Smooth muscle cell of the brain vasculature (primary cell): ENCODE measurements at regions not wholly inside any gene's neighbourhood (a gene's known extent, or its start where the extent isn't known, plus 50 kb on each side); places are given as distances from the start of the nearest gene placed in this dataset.
"Not testable (repeated sequence)": the region's sequence is repeated elsewhere in the genome, so short reads cannot be mapped to it uniquely, and the experiment has no call there.

Experiments
- DNase-seq: peaks from one replicate; pipeline ENCODE4 v3.0.0-alpha.2; 2012; ENCODE audit warnings: low read depth, low spot score

DNA sequence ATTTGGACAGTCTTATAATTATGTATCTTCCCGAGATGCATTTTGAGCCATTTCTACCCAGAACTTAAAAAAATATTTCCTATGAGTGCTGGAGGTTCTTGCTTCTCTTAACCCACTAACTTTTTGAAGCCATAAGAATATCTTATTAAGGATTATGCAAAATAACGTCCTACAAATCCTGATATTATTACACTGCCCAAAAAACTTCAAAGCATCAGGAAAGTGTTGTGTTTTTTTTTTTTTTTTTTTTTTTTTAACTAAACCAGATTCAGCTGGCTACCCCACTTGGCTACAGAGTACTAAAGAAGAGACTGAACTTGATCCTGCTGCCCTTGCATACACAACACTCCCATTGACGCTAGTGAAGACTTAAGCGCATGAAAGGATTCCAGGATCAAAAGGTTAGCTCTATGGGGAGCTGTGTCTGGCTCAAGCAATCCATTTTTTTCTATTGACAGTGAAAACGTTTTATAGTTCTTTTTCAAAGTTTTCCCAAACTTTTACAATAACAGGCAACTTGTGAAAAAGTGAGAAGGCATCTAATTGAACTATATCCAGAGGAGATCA lies 141.4 kb downstream of the KCNRG start:
- peak; percentile 24 for DNase-seq

DNA sequence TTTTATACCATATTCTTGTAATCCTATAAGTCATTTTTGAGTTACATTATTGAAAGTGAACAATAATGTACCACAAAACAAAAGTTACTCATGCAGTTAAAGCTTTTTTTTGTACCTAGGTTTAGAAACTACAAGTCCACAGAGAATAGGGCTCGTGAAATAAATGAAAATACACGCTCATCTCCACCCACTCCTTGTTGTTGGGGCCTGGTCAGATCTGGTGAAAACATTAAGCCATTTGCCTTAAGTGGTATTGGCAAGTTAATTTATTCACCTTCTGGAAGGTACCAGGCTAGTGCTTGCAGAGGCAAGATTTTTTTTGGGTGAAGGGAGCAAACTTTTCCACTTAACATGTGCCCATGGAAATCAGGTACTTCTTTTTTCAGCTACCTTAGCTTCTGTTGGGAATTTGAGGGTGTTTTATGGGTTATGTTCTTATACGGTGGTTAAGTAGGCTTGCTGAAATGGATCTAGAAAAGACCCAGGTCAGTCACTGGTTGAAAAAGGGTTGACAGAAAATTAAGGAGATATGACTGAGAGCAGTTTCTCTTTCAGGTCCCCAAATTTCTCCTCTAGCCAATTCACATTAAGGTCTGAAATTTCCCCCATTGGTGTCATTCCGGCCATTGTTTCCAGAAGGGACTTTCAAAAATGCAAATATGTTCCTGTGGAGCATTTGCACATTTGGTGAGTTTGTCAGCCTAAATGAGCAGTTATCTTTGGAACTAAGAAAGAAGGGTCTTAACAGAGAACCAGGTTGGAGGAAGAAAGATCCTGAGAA lies 143.3 kb downstream of the KCNRG start:
- DNase-seq, result no peak

DNA sequence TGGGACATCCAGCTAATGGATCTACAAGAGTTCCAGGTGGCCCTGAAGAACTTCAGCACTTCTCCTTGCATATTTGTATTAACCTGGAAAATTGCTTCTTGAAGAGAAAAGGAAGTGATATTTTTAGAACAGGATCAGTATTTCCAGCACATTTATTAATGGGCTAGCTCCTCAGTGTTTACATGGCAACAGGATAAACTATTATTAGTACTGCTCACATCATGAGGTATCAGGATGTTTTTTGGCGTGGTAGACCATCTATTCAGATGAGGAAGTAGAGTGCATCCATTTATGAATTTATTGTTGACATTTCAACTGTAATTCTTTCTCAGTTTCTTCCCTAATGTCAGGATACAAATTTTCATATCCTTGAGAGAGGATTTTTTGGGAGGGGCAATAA lies 144.4 kb downstream of the KCNRG start:
- DNase-seq, result no peak

DNA sequence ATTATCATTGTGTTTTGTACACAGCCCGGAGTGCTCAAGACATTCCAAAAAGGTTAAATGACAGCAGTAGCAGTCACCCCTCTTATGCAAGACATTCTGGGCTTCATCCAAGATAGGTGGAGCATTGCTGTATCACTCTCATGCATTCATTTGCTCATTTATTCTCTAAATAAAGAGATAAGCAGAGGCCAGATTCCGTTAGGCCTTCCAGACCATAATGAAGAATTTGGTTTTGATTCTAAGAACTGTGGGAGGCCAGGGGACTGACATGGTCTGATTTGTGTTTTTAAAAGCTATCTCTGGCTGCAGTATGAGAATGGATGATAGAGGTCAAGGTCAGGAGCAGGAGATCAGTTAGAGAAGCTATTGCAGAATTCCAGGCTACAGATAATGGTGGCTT lies 145.8 kb downstream of the KCNRG start:
- DNase-seq, result no peak

DNA sequence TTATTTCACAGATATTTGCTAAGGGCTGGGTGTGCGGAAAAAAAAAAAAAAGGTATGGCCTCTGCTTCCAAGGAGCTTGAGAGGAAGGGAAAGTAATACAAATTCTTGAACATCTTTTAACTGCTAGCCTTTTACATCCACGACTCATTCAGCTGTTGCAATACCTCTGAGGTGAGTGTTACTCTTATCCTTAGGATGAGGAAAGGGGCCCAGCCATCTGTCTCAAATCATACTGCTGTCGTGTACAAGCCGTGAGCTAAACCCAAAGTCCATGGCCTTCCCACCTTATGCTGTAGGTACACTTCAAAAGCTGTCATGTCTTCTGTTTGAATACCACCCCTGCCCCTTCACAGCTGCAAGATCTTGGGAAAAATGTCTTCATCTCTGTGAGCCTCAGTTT lies 146.8 kb downstream of the KCNRG start:
- DNase-seq, result no peak

DNA sequence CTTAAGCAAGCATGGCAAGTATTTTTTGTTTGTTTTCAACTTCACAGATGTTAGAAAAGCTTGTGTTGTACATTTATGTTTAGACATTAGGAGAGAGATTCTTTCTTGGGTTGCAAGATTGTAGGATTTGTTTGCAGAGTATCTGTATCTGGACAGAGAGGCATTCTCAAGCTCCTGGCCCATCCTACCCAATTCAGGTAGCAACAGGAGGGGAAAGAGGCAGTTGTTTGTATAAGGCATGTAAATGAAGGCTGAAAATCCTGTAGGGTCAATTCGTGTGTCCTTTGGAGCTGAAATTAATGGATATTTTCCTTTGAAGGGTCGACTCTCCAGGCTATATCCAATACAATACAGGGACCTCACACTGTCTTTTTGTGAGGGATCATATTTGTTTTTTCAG lies 147.3 kb downstream of the KCNRG start:
- no peak for DNase-seq

DNA sequence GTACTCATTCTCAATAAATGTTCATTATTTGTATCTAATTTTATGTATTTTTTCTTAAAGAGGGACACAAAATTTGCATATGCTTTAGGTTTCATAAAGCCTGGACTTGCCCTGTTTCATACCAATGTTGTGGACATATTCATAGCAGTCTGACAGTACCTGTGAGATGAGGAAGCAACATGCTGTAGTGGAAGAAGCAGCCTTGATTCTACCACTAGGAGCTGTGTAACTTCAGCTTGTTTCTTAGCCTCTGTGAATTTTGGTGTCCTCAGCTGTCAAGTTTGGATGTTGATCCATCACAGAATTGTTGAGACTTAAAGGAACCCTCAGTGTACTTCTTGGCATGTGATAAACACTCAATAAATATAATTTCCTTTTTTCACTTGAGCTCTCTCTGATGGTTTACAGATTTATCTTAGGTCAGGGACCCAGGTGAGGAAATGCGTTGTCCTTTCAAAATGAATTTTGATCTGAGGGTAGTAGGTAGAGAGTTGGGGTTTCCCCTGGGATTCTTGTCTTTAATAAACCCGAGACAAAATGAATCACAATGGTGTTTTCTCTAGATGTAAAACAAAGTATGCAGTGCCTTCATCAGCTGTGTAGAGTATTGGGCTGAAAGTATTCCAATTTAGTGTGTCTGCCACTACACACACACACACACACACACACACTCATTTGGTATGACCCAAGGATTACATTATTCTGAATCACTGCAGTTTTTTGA lies 152.1 kb downstream of the KCNRG start:
- DNase-seq, result no peak

DNA sequence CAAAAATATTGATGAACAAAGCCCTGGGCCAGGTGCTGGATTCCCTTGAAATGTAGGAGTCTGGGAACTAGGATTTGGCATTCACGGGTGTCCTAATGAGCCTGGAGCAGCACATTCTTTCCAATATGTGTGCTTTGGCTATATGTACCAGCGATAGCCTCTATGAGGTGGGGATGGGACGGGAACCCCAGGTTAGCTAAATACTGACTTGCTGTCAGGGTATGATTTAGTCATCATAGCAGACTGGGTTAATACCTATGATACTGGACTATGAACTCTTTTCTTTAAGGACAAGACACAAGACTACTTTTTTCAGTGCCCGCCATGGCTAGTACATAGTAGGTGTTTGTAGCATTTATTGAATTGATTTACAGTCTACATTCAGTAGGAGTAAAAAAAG lies 152.7 kb downstream of the KCNRG start:
- no peak for DNase-seq

DNA sequence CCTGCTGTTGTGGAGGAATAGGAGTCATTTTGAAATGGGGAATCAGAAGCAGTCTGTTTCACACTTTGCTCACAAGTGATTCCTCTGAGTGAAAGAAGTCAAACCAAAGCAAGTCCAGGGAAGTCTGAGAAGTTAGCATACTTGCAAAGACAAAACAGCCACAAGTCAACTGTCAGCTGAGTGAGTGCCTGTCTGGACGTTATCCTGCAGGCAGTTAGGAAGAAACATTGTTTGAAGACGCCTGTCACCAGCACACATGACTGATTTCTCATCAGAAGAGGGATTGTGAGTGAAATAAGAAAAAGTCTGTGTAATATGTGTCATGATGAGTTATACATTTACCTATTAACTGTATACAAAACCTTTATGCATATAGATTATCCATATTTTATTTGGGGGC lies 153.5 kb downstream of the KCNRG start:
- no peak for DNase-seq

DNA sequence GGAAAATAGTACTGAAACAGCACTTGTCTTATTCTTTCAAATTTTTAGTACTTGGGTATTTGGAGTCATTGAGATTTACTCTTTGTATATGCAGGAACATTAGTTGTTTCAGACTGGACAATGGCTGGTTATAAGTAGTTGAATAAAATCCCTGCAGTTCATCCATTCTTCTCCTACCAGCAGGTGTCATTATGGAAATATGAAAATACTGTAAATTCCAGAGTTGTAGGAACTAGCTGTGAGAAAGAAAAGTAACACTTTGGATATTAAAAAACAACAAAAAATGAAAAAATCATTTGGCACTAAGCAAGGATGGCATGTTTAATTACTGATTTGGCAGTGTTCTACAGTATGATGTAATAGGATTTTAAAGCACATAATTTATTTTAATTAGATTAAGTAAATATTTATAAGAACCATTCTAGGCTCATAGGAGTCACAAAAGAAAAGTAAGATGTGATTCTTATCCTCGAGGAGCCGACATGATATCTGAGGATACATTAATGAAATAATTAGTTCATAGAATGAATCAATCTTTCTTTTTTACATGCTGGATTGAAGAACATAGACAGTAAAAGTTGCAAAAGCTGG lies 155.3 kb downstream of the KCNRG start:
- DNase-seq, result no peak

DNA sequence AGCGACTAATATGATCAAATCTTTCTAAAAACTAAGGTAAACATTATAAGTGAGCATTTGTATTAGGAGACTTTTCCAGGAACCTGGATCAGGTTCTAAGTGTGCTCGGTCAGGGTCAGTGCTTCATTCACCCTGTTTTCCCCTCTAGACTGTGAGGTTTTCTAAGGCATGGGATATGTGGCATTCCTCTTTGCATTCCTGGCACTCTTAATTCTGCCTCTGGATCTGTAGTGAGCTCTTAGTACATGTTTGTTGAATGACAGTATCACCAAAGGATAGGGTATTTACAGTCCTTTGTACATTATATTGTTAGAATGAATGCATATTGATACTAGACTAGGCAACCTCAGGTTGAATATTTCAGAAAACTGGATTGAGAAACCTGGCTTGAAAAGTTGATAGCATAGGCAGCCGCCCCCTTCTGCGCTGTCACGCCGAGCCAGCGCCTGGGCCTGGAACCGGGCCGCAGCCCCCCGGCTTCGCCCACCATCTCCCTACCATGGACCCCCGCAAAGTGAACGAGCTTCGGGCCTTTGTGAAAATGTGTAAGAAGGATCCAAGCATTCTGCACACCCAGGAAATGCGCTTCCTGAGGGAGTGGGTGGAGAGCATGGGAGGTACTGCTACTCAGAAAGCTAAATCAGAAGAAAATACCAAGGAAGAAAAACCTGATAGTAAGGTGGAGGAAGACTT lies 156.5 kb downstream of the KCNRG start:
- DNase-seq, result no peak

DNA sequence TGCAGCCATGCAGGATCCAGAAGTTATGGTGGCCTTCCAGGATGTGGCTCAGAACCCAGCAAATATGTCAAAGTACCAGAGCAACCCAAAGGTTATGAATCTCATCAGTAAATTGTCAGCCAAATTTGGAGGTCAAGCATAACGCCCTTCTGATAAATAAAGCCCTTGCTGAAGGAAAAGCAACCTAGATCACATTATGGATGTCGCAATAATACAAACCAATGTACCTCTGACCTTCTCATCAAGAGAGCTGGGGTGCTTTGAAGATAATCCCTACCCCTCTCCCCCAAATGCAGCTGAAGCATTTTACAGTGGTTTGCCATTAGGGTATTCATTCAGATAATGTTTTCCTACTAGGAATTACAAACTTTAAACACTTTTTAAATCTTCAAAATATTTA lies 157.8 kb downstream of the KCNRG start:
- DNase-seq, result not testable (repeated sequence)

DNA sequence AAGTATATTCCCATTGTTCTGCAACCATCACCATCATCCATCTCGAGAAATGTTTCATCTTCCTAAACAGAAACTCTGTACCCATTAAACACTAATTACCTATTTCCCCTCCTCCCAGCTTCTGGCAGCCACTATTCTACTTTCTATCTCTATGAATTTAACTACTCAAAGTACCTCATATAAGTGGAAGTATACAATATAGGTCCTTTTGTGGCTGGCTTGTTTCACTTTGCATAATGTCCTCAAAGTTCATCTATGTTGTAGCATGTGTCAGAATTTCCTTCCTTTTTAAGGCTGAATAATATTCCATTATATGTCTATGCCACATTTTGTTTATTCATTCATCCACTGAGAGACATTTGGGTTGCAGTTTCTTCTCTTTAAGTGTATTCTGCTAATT lies 159.4 kb downstream of the KCNRG start:
- no peak for DNase-seq

DNA sequence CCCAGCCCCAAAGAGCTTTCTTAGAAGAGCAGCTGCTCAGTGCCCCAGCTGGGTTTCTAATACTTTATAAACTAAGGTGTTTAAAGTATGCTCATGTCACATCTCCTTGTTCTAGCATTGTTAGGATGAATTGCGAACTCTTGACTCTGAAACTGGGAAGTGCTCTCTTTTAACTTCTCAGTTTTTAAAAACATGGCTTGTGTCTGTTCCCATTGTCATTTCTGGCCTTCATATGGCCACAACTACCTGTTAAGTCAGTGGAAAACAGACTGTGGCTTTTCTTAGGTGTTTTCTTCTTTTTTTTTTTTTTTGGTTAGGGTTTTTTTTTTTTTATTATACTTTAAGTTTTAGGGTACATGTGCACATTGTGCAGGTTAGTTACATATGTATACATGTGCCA lies 164.7 kb downstream of the KCNRG start:
- DNase-seq, result no peak

DNA sequence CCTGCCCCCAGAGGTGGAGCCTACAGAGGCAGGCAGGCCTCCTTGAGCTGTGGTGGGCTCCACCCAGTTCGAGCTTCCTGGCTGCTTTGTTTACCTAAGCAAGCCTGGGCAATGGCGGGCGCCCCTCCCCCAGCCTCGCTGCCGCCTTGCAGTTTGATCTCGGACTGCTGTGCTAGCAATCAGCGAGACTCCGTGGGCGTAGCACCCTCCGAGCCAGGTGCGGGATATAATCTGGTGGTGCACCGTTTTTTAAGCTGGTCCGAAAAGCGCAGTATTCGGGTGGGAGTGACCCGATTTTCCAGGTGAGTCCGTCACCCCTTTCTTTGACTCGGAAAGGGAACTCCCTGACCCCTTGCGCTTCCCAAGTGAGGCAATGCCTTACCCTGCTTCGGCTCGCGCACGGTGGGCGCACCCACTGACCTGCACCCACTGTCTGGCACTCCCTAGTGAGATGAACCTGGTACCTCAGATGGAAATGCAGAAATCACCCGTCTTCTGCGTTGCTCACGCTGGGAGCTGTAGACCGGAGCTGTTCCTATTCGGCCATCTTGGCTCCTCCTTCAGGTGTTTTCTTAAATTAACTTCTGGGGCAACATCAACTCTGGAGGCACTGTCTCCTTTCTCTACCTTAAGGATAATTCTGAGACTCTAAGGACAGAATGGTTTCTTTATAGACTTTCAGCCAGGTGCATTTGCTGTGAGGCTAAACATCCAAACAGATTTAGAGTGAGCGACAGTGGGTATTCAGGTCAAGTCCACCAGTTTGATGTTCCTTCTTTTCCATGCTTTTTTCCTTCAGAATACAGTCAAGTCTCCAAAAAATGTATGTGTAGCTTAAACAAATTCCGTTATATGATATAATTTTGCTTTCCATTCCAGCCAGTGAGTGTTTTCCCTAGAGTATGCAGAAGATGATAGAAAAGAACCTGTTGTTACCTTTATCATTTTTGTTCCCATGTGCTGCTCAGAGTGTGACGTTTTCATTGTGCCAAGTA lies 170.8 kb downstream of the KCNRG start:
- DNase-seq, result not testable (repeated sequence)

DNA sequence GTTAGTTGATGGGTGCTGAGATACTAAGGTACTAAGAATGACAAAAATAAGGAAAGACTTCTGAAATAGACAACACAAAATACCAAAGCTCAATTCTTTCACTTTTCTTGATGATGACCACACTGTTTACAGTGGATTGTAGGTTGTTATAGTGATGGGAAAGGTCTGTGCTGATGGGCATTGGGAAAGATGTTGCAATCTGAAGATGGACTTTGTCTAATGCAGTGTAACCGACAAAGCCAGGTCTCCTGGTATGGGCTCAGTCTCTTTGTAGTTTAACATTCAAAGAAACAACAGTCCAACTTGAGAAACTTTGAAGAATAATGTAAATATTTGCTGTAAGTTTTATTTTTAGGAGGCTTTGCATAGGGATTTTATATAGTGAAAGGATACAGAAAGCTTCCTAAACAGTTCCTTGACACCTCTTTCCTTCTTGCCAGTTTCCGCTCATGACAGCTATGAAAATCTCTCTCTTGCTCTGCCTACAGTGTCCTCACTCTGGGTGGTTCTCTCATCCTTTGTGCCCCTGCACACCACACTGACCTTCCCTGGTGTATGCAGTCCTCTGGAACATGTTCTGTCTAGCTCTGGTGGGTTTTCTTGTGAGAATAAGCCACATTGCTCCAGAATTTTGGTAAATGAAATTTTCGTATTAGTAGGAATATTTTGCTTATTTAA lies 172.2 kb downstream of the KCNRG start:
- no peak for DNase-seq

DNA sequence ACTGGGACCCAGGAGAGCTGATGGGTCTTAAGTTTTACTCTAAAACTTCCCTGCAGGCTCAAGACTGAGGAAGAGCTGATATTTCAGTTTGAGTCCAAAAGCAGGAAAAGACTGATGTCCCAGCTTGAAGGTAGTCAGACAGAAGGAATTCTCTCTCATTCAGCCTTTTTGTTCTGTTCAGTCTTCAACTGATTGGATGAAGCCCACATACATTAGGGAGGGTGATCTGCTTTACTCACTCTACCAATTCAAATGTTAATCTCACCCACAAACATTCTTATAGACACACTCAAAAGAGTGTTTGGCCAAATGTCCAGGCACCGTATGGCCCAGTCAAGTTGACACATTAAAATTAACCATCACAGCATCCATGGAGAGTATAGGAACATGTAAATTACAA lies 173.5 kb downstream of the KCNRG start:
- no peak for DNase-seq

DNA sequence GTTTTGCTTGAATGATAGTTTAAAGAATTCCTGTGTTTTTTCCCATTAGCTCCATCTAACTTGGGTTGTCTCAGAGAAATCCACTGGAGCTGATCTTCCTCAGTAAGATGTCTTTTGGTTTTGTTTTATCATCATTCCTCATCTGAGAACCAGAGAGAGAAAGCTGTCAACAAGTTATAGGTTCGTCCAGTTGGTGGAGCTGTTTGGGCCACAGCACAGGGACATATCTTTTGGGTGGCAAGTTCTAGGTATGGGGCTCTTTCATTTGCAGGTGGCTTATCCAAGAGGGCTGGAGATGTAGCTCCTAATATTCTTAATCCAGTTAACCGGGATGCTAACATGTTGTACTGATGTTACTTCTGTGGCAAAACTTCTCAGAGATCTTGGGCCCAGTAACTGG lies 174.2 kb downstream of the KCNRG start:
- no peak for DNase-seq

DNA sequence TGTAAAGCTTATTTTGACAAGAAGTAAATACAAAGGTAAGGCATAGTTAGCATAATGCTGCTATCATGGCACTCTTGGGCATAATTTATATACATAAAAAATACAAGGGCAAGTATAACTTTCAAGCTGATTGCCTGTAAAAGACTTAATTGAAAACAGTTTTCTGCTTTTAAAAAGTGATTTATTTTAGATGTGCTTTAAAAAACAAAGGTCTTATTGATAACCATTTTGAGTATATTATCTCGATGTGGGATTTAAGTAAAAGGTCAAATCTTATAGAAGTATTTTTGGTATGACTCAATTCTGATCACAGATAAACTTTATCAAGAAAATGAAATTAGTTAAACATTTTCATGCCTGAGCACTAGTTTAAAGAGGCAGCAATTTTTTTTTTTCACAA lies 175.8 kb downstream of the KCNRG start:
- no peak for DNase-seq

DNA sequence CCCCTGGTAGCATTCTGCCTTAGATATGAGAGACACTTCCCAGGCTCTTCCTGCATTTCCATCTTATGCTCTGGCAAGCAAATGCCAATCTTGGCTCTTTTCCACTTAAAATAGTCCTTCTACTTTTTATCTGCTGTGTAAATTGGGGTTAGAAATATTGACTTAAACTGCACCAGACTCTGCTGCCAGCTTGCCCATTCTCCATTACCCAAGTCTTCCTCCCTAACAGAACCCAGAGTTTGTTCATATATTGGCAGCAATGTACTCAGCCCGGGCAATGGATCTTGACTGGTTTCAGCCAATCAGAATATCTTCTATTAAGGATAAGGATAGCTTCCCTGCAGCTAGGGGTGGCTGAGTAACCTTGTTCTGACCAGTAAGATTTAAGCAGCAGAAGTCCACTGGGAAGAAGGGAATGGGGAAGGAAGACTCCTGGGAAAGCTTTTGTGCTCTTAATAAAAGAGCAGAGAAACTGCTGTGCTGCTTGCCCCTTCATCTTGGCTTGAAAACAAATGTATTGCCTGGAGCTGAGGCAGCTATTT lies 177.1 kb downstream of the KCNRG start:
- no peak for DNase-seq
